Lower leg skin (tissue), 3 donors: ENCODE measurements at regions not wholly inside any gene's neighbourhood (a gene's known extent, or its start where the extent isn't known, plus 50 kb on each side); places are given as distances from the start of the nearest gene placed in this dataset.

Experiments used
- CTCF ChIP-seq, 3 donors: fragments of 450-650 bp; IDR thresholded peaks; one replicate each; pipeline ENCODE4 v1.5.1; 2016; ENCODE audit warnings: antibody characterized with exemption in 3 of 3, mild to moderate bottlenecking in 3 of 3, moderate library complexity in 2 of 3
- POLR2A ChIP-seq, 2 donors: fragments of 450-650 bp; IDR thresholded peaks; one replicate each; pipeline ENCODE4 v1.6.1; 2016 to 2017; ENCODE audit warnings: antibody characterized with exemption in 2 of 2, mild to moderate bottlenecking in 1 of 2, moderate library complexity in 1 of 2

GRCh38 chr18:11405804-11406203 lies 203.6 kb upstream of the SLC35G4 start:
- TF ChIP-seq CTCF (IDR thresholded peaks at IDR 0.05) (no peak), POLR2A (IDR thresholded peaks at IDR 0.05) (no peak)
